GM12891 (cell line): ENCODE measurements at regions not wholly inside any gene's neighbourhood (a gene's known extent, or its start where the extent isn't known, plus 50 kb on each side); places are given as distances from the start of the nearest gene placed in this dataset.

Experiments used
- POLR2A ChIP-seq: IDR thresholded peaks from 2 replicates; pipeline ENCODE4 v1.6.1; 2011; ENCODE audit warnings: low read depth, low read length, control low read depth
- TAF1 ChIP-seq: IDR thresholded peaks from 2 replicates; pipeline ENCODE4 v1.6.1; 2011; ENCODE audit warnings: low read depth, low read length, control low read depth

DNA sequence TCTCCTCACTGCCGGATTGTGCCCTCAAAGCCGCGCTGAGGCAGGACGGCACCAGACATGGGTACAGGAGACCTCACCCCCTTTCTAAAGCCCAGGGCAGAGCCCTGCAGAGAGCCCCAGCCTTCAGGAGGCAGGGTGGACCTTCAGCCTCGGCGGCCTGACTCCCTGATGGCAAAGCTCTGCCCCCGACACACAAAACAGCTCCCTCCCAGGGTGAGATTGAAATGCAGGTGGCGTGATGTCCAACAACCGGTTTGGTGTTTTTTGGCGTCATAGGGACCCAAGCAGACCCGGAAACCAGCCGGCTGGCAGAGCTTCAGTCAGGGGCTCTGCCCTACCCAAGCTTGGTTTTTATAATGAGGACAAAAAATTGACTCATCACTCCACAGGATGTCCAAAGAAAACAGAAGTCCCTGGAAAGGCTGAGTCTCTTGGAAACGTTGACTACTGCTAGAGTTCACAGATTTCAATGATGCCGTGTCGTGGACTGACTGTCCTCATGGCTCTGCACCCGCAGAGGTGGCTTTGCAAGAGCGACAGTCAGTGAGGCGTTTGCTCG is 275.2 kb upstream of the IRX1 start:
- no peak for TF ChIP-seq POLR2A
- TF ChIP-seq TAF1, result no peak
